ENCODE measurements at regions not wholly inside any gene's neighbourhood (a gene's known extent, or its start where the extent isn't known, plus 50 kb on each side); places are given as distances from the start of the nearest gene placed in this dataset.

DNA sequence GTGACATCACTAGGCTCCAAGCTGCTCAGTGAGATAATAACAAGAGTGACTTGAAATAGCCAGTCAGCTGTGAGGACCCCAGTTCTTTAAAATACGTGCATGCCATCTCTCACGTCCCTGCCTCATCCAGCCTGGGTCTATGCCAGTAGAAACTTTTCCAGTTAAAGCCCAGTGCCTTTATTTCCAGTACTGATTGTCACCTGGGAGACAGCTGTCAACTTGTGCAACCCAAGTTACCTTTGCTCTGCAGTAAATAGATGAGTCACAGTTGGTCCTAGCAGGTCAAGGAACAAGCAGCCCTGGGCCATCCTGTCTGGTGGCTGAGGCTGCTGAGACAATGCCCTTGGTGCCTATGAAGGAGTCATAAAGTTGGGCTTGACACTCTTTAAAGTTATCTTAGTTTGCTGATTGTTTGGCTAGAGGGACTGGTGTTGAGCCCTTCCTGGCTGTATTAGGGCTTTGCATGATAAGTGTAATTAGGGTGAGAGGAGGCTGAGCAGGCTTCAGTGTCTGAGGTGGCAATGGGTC is 228.7 kb downstream of the LACC1 start (continued):
- TF ChIP-seq, protein P1, sequence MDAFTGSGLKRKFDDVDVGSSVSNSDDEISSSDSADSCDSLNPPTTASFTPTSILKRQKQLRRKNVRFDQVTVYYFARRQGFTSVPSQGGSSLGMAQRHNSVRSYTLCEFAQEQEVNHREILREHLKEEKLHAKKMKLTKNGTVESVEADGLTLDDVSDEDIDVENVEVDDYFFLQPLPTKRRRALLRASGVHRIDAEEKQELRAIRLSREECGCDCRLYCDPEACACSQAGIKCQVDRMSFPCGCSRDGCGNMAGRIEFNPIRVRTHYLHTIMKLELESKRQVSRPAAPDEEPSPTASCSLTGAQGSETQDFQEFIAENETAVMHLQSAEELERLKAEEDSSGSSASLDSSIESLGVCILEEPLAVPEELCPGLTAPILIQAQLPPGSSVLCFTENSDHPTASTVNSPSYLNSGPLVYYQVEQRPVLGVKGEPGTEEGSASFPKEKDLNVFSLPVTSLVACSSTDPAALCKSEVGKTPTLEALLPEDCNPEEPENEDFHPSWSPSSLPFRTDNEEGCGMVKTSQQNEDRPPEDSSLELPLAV (CRISPR knock-in tag; conservative IDR thresholded peaks at IDR 0.05; ENCODE audit: low read depth), result no peak
- TF ChIP-seq FOSL1 (CRISPR knock-in tag; IDR thresholded peaks at IDR 0.05; ENCODE audit: borderline replicate concordance) (peak; percentile 82), ZNF773 (CRISPR knock-in tag; IDR thresholded peaks at IDR 0.05; ENCODE audit: borderline replicate concordance) (no peak), ZNF607 (CRISPR knock-in tag; IDR thresholded peaks at IDR 0.05; ENCODE audit: borderline replicate concordance) (no peak), POLR2AphosphoS2 (IDR thresholded peaks at IDR 0.05; ENCODE audit: low read depth, low read length) (no peak), NCOR1 (IDR thresholded peaks at IDR 0.05; ENCODE audit: borderline replicate concordance, low read length) (no peak), PRPF4 (IDR thresholded peaks at IDR 0.05; ENCODE audit: low read depth, low read length, poor library complexity, severe bottlenecking) (no peak), KDM2A (CRISPR knock-in tag; IDR thresholded peaks at IDR 0.05; ENCODE audit: borderline replicate concordance, low read depth) (no peak), KMT2A (CRISPR knock-in tag; IDR thresholded peaks at IDR 0.05) (no peak), ZNF761 (CRISPR knock-in tag; conservative IDR thresholded peaks at IDR 0.05) (no peak), ZNF33A (CRISPR knock-in tag; IDR thresholded peaks at IDR 0.05; ENCODE audit: borderline replicate concordance) (no peak), FOXA3 (CRISPR knock-in tag; IDR thresholded peaks at IDR 0.05) (peak; percentile 69), TAF1 (CRISPR knock-in tag; IDR thresholded peaks at IDR 0.05) (no peak), ATRX (CRISPR knock-in tag; IDR thresholded peaks at IDR 0.05; ENCODE audit: borderline replicate concordance) (no peak), RXRB (CRISPR knock-in tag; IDR thresholded peaks at IDR 0.05; ENCODE audit: borderline replicate concordance) (peak; percentile 92), MEIS1 (CRISPR knock-in tag; IDR thresholded peaks at IDR 0.05; ENCODE audit: borderline replicate concordance) (no peak), HIVEP1 (CRISPR knock-in tag; IDR thresholded peaks at IDR 0.05) (no peak)
- TF ChIP-seq, protein P2, sequence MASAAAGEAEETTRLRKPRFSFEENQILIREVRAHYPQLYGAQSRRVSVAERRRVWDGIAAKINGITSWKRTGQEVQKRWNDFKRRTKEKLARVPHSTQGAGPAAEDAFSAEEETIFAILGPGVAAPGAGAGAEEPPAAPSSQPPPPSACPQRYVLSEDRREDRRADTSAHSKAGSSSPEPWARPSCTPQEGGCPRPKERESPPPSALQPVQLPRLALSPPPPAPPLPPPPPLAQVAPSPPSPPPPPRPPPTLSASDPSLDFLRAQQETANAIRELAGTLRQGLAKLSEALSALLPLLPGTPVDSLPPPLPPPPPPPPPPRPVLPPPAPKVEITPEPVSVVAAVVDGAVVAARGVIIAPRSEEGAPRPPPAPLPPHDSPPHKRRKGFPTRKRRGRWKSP (CRISPR knock-in tag; IDR thresholded peaks at IDR 0.05), result no peak
- TF ChIP-seq, protein P3, sequence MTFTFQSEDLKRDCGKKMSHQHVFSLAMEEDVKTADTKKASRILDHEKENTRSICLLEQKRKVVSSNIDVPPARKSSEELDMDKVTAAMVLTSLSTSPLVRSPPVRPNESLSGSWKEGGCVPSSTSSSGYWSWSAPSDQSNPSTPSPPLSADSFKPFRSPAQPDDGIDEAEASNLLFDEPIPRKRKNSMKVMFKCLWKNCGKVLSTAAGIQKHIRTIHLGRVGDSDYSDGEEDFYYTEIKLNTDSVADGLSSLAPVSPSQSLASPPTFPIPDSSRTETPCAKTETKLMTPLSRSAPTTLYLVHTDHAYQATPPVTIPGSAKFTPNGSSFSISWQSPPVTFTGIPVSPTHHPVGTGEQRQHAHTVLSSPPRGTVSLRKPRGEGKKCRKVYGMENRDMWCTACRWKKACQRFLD (CRISPR knock-in tag; IDR thresholded peaks at IDR 0.05; ENCODE audit: borderline replicate concordance), result no peak
- TF ChIP-seq, protein P4, sequence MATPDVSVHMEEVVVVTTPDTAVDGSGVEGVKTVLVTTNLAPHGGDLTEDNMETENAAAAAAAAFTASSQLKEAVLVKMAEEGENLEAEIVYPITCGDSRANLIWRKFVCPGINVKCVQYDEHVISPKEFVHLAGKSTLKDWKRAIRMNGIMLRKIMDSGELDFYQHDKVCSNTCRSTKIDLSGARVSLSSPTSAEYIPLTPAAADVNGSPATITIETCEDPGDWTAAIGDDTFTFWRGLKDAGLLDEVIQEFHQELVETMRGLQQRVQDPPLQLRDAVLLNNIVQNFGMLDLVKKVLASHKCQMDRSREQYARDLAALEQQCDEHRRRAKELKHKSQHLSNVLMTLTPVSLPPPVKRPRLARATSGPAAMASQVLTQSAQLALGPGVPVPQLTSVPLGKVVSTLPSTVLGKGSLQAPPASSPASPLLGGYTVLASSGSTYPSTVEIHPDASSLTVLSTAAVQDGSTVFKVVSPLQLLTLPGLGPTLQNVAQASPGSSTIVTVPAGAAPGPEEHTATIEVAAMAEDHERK (CRISPR knock-in tag; IDR thresholded peaks at IDR 0.05; ENCODE audit: low read depth), result no peak
- TF ChIP-seq, protein P5, sequence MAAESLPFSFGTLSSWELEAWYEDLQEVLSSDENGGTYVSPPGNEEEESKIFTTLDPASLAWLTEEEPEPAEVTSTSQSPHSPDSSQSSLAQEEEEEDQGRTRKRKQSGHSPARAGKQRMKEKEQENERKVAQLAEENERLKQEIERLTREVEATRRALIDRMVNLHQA (CRISPR knock-in tag; IDR thresholded peaks at IDR 0.05), result no peak
- TF ChIP-seq, protein P6, sequence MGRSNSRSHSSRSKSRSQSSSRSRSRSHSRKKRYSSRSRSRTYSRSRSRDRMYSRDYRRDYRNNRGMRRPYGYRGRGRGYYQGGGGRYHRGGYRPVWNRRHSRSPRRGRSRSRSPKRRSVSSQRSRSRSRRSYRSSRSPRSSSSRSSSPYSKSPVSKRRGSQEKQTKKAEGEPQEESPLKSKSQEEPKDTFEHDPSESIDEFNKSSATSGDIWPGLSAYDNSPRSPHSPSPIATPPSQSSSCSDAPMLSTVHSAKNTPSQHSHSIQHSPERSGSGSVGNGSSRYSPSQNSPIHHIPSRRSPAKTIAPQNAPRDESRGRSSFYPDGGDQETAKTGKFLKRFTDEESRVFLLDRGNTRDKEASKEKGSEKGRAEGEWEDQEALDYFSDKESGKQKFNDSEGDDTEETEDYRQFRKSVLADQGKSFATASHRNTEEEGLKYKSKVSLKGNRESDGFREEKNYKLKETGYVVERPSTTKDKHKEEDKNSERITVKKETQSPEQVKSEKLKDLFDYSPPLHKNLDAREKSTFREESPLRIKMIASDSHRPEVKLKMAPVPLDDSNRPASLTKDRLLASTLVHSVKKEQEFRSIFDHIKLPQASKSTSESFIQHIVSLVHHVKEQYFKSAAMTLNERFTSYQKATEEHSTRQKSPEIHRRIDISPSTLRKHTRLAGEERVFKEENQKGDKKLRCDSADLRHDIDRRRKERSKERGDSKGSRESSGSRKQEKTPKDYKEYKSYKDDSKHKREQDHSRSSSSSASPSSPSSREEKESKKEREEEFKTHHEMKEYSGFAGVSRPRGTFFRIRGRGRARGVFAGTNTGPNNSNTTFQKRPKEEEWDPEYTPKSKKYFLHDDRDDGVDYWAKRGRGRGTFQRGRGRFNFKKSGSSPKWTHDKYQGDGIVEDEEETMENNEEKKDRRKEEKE (IDR thresholded peaks at IDR 0.05), result no peak
